ENCODE measurements at regions not wholly inside any gene's neighbourhood (a gene's known extent, or its start where the extent isn't known, plus 50 kb on each side); places are given as distances from the start of the nearest gene placed in this dataset.

DNA sequence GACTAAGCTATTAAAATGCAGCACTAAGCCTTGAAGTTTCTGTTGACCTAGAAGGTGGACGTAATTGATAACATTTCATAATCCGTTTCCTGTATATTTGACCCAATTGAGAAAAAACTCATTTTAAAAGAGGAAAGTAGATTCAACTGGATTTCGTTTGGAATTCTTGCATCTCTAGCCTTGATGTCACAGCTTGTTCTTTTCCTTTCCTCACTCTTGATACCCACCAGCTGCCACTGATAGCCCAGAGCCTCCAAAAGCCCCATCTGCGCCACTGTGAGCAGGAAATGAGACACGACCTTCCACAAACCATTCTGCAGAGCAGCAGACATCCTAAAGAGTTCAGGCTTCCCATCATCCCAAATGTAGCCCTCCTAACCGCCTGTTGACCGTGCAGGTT is 61.8 kb downstream of the FOXB1 start:
- TF ChIP-seq, protein P1, sequence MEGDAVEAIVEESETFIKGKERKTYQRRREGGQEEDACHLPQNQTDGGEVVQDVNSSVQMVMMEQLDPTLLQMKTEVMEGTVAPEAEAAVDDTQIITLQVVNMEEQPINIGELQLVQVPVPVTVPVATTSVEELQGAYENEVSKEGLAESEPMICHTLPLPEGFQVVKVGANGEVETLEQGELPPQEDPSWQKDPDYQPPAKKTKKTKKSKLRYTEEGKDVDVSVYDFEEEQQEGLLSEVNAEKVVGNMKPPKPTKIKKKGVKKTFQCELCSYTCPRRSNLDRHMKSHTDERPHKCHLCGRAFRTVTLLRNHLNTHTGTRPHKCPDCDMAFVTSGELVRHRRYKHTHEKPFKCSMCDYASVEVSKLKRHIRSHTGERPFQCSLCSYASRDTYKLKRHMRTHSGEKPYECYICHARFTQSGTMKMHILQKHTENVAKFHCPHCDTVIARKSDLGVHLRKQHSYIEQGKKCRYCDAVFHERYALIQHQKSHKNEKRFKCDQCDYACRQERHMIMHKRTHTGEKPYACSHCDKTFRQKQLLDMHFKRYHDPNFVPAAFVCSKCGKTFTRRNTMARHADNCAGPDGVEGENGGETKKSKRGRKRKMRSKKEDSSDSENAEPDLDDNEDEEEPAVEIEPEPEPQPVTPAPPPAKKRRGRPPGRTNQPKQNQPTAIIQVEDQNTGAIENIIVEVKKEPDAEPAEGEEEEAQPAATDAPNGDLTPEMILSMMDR (conservative IDR thresholded peaks at IDR 0.05 in 1 of 2, IDR thresholded peaks at IDR 0.05 in 1 of 2; ENCODE audit: low read depth in 1 of 2, low read length in 2 of 2) = no peak
- TF ChIP-seq EZH2 (IDR thresholded peaks at IDR 0.05; ENCODE audit: low read length, missing control alignments) = no peak

All from fibroblast of lung (primary cell).